K562 (cell line): ENCODE measurements at regions not wholly inside any gene's neighbourhood (a gene's known extent, or its start where the extent isn't known, plus 50 kb on each side); places are given as distances from the start of the nearest gene placed in this dataset.

ENCODE experiments used
- CHCHD3 ChIP-seq: fragments of 250-450 bp; sonication (Bioruptor Pico); IDR thresholded peaks from 2 replicates; pipeline ENCODE4 v2.1.2; 2022; ENCODE audit warnings: mild to moderate bottlenecking
- FOXK2 ChIP-seq, 2 experiments: fragments of 450-650 bp; IDR thresholded peaks in 1 of 2; conservative IDR thresholded peaks in 1 of 2; 2 replicates each; pipeline ENCODE4 v1.6.1; 2016; ENCODE audit warnings: low read depth in 2 of 2, mild to moderate bottlenecking in 1 of 2
- GTF2A2 ChIP-seq: IDR thresholded peaks from 2 replicates; pipeline ENCODE4 v1.6.1; 2016; ENCODE audit warnings: mild to moderate bottlenecking, missing genetic modification characterization, missing compliant biosample characterization
- MCM3 ChIP-seq: fragments of 450-650 bp; IDR thresholded peaks from 2 replicates; pipeline ENCODE4 v1.6.1; 2016
- MTA1 ChIP-seq: fragments of 450-650 bp; IDR thresholded peaks from 2 replicates; pipeline ENCODE4 v1.6.1; 2017; ENCODE audit warnings: borderline replicate concordance
- MYC ChIP-seq, 2 experiments: fragments of 250-450 bp in 1 of 2; sonication (Bioruptor Pico) in 1 of 2; IDR thresholded peaks; 2 replicates each; pipeline versions ENCODE4 v1.5.1 to v1.6.1; 2012 to 2021; ENCODE audit warnings: low read depth in 2 of 2, borderline replicate concordance in 1 of 2, improper control_type of control experiment in 1 of 2, low read length in 1 of 2, mild to moderate bottlenecking in 1 of 2, moderate library complexity in 1 of 2
- MYNN ChIP-seq, 2 experiments: sonication (generic); formaldehyde crosslinking in 1 of 2; IDR thresholded peaks; 2 replicates each; pipeline versions ENCODE4 v1.5.0 to v1.6.1; 2016 to 2020; ENCODE audit warnings: antibody characterized with exemption in 1 of 2, missing genetic modification reagents in 1 of 2
- NCOA4 ChIP-seq: fragments of 450-650 bp; IDR thresholded peaks from 2 replicates; pipeline ENCODE4 v1.6.1; 2018; ENCODE audit warnings: mild to moderate bottlenecking; ENCODE audit not compliant: partially characterized antibody
- SMARCA5 ChIP-seq: fragments of 450-650 bp; IDR thresholded peaks from 2 replicates; pipeline ENCODE4 v1.6.1; 2016
- TEAD4 ChIP-seq, 2 experiments: sonication (generic) in 1 of 2; formaldehyde crosslinking in 1 of 2; IDR thresholded peaks; 2 replicates each; pipeline versions ENCODE4 v1.6.1 to v1.8.0; 2012 to 2022; ENCODE audit warnings: borderline replicate concordance in 1 of 2, inconsistent platforms in 1 of 2, low read length in 1 of 2, mild to moderate bottlenecking in 1 of 2, missing genetic modification reagents in 1 of 2
- TRIM24 ChIP-seq, 2 experiments: fragments of 450-650 bp; IDR thresholded peaks; 2 replicates each; pipeline ENCODE4 v1.6.1; 2016
- YBX1 ChIP-seq: fragments of 450-650 bp; IDR thresholded peaks from 2 replicates; pipeline ENCODE4 v1.7.1; 2016; ENCODE audit warnings: mild to moderate bottlenecking
- ZBED1 ChIP-seq: IDR thresholded peaks from 2 replicates; pipeline ENCODE4 v1.6.1; 2014
- ZC3H8 ChIP-seq: fragments of 450-650 bp; IDR thresholded peaks from 2 replicates; pipeline ENCODE4 v1.6.1; 2017
- ZNF143 ChIP-seq: sonication (generic); formaldehyde crosslinking; IDR thresholded peaks from 2 replicates; pipeline ENCODE4 v1.9.0; 2022; ENCODE audit warnings: mild to moderate bottlenecking, missing genetic modification reagents
- TF ChIP-seq, protein P1 (sequence below): fragments of 450-650 bp; formaldehyde crosslinking; conservative IDR thresholded peaks from 2 replicates; pipeline ENCODE4 v1.4.0; 2022; ENCODE audit warnings: mild to moderate bottlenecking, missing genetic modification characterization

DNA sequence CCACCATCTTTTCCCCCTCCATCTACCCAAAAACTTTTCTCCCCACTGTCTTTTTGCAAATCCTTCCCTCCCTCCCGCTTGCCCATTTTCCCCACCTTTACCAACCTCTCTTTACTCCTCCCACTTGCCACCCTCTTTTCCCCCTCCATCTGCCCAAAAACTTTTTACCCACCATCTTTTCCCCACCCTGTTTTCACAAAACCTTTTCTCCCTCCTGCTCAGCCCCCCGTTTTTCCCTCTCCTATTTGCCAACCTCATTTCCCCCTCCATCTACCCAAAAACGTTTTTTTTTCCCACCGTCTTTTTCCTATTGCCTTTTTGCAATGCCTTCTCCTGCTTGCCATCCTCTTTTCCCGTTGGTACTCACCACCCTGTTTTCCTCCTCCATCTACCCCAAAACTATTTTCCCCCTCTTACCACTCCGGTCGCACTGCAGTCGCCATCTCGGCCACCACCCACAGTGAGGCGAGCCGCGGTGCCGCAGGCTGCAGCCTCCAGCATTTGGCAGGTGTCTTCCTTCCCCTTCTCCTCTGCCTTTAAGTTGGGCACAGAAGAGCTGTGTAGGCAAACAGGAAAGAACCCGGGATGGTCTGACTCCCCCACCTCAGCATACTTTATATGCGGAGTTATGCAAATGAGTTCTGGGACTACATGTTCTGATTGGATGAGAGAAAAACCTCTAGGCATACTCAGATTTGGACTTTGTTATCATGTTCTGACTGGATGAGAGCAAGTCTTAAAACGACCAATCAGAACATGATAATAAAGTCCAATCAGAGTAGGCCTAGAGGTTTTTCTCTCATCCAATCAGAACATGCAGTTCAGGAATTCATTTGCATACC, 121.2 kb upstream of the VPREB1 start (continued):
- 0 out of 2 replicates have a peak, but pooled peaks have one; percentile 14 for TF ChIP-seq CHCHD3 (CRISPR knock-in tag)
- TF ChIP-seq GTF2A2 (tag) = peak; percentile 67; the same call in 1 of the 2 replicates
- TF ChIP-seq TRIM24 (IDR thresholded peaks at IDR 0.05) = peak in 1 of 2 experiments; percentile 6; a peak in 1 of 4 replicates
- TF ChIP-seq NCOA4 = peak; percentile 8
- TF ChIP-seq, protein P1, sequence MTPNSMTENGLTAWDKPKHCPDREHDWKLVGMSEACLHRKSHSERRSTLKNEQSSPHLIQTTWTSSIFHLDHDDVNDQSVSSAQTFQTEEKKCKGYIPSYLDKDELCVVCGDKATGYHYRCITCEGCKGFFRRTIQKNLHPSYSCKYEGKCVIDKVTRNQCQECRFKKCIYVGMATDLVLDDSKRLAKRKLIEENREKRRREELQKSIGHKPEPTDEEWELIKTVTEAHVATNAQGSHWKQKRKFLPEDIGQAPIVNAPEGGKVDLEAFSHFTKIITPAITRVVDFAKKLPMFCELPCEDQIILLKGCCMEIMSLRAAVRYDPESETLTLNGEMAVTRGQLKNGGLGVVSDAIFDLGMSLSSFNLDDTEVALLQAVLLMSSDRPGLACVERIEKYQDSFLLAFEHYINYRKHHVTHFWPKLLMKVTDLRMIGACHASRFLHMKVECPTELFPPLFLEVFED (CRISPR knock-in tag) = 0 out of 2 replicates have a peak, but pooled peaks have one; percentile 18
- TF ChIP-seq YBX1 = 0 out of 2 replicates have a peak, but pooled peaks have one; percentile 57
- TF ChIP-seq SMARCA5 = peak; percentile 5; the same call in 1 of the 2 replicates
- no peak for TF ChIP-seq MYNN (IDR thresholded peaks at IDR 0.05)
- no peak for TF ChIP-seq MYNN (CRISPR knock-in tag; IDR thresholded peaks at IDR 0.05)
- TF ChIP-seq ZNF143 (CRISPR knock-in tag) = no peak
- no peak for TF ChIP-seq ZC3H8
- peak; percentile 82 for TF ChIP-seq MYC (IDR thresholded peaks at IDR 0.05; ENCODE audit: low read depth, low read length)
- no peak for TF ChIP-seq MYC (CRISPR knock-in tag; IDR thresholded peaks at IDR 0.05; ENCODE audit: borderline replicate concordance, low read depth)
- TF ChIP-seq TEAD4 (IDR thresholded peaks at IDR 0.05; ENCODE audit: low read length) = no peak
- 0 out of 2 replicates have a peak, but pooled peaks have one; percentile 28 for TF ChIP-seq TEAD4 (CRISPR knock-in tag; IDR thresholded peaks at IDR 0.05; ENCODE audit: borderline replicate concordance)
- TF ChIP-seq ZBED1 = no peak
- peak; percentile 2; the same call in 1 of the 2 replicates for TF ChIP-seq MTA1
- TF ChIP-seq MCM3 = 0 out of 2 replicates have a peak, but pooled peaks have one; percentile 0
- 0 out of 4 replicates have a peak, but pooled peaks have one; percentile 2 to 8 for TF ChIP-seq FOXK2 (conservative IDR thresholded peaks at IDR 0.05 in 1 of 2, IDR thresholded peaks at IDR 0.05 in 1 of 2; ENCODE audit: low read depth in 2 of 2)
